HepG2 (cell line): ENCODE measurements at regions not wholly inside any gene's neighbourhood (a gene's known extent, or its start where the extent isn't known, plus 50 kb on each side); places are given as distances from the start of the nearest gene placed in this dataset.

Experiments
- ATAC-seq: fragments of 200-7000 bp; cut with Tn5 transposase; 3 replicates; pipeline ENCODE4 v1.9.1; 2020; ENCODE audit warnings: mild to moderate bottlenecking, moderate library complexity
- BruUV-seq: library from RNA; stranded (reverse); fragments of 400-500 nt; replicated peaks from 2 replicates; lab custom pipeline; 2021; lab: Mats Ljungman, UMichigan
- CTCF ChIA-PET: fragments of 300-600 bp; formaldehyde crosslinking; extraction: SDS; loops from one replicate; lab custom pipeline; 2021; ENCODE audit warnings: low total read pairs, inconsistent platforms, low intra/inter-chr PET ratio; lab: Yijun Ruan, JAX
- POLR2A ChIA-PET: fragments of 350-600 bp; sonication (Branson Sonifier 250); formaldehyde crosslinking; loops from one replicate; lab custom pipeline; 2020; ENCODE audit warnings: antibody characterized with exemption, inconsistent platforms; lab: Yijun Ruan, JAX
- DNase-seq: peaks from one replicate; pipeline ENCODE4 v3.0.0-alpha.2; 2015; ENCODE audit warnings: low spot score
- FAIRE-seq: peaks from 3 replicates; lab custom pipeline; 2011; peaks lifted over from hg19 to GRCh38; lab: Jason Lieb, UNC
- H2AFZ ChIP-seq: one replicate; pipeline ENCODE4 v1.6.1; 2011; ENCODE audit warnings: low read length, inconsistent platforms
- H3K27ac ChIP-seq: fragments of 300-600 bp; 3 replicates; pipeline ENCODE4 v1.8.0; 2011; ENCODE audit warnings: mixed run types, mild to moderate bottlenecking, mixed read lengths, low read length, inconsistent platforms; ENCODE audit not compliant: insufficient read depth; ENCODE audit errors: extremely low read length
- H3K27me3 ChIP-seq, 2 experiments: fragments of 200-600 bp in 1 of 2; 2 replicates in 1 of 2; 3 replicates in 1 of 2; pipeline versions ENCODE4 v1.6.0 to v1.8.0; 2011; ENCODE audit warnings: low read length in 2 of 2, mild to moderate bottlenecking in 2 of 2, moderate library complexity in 2 of 2, inconsistent platforms in 1 of 2; ENCODE audit not compliant: insufficient read depth in 2 of 2, control insufficient read depth in 1 of 2
- H3K36me3 ChIP-seq, 2 experiments: fragments of 200-600 bp in 1 of 2; replicated peaks in 1 of 2; 2 replicates in 1 of 2; 3 replicates in 1 of 2; pipeline versions ENCODE4 v1.5.1 to v1.8.0; 2011; ENCODE audit warnings: low read length in 2 of 2, inconsistent platforms in 1 of 2; ENCODE audit not compliant: insufficient read depth in 2 of 2, control insufficient read depth in 1 of 2
- H3K4me1 ChIP-seq: 2 replicates; pipeline ENCODE4 v1.5.1; 2012; ENCODE audit warnings: low read length, inconsistent platforms; ENCODE audit not compliant: insufficient read depth
- H3K4me2 ChIP-seq: 2 replicates; pipeline ENCODE4 v1.6.0; 2011; ENCODE audit warnings: low read depth, low read length, inconsistent platforms
- H3K4me3 ChIP-seq, 3 experiments: fragments of 200-600 bp in 1 of 3; sonication (generic), shearing (Covaris generic) in 1 of 3; replicated peaks in 1 of 3; 2 replicates each; pipeline ENCODE4 v1.5.1; 2011 to 2016; ENCODE audit warnings: low read length in 3 of 3, inconsistent platforms in 2 of 3, low read depth in 2 of 3, mild to moderate bottlenecking in 2 of 3, control low read depth in 1 of 3, mixed read lengths in 1 of 3; ENCODE audit not compliant: insufficient read depth in 1 of 3
- H3K79me2 ChIP-seq: one replicate; pipeline ENCODE4 v1.6.1; 2011; ENCODE audit warnings: low read length, inconsistent platforms; ENCODE audit not compliant: insufficient read depth
- H3K9ac ChIP-seq: 2 replicates; pipeline ENCODE4 v1.6.0; 2011; ENCODE audit warnings: mild to moderate bottlenecking, low read depth, low read length, inconsistent platforms; ENCODE audit not compliant: insufficient read depth
- H3K9me3 ChIP-seq: 2 replicates; pipeline ENCODE4 v1.5.1; 2012; ENCODE audit warnings: mild to moderate bottlenecking, low read length
- H4K20me1 ChIP-seq: 2 replicates; pipeline ENCODE4 v1.6.0; 2011; ENCODE audit warnings: inconsistent platforms, mild to moderate bottlenecking, low read length, moderate library complexity; ENCODE audit not compliant: insufficient read depth
- HDAC6 ChIP-seq: fragments of 200-600 bp; sonication (generic); IDR thresholded peaks from 2 replicates; pipeline ENCODE4 v1.7.0; 2017; ENCODE audit warnings: mild to moderate bottlenecking, antibody characterized with exemption, low read length, low read depth
- KLF6 ChIP-seq: IDR thresholded peaks from 2 replicates; pipeline ENCODE4 v1.8.0; 2016; ENCODE audit warnings: missing biosample characterization, missing genetic modification reagents
- NRL ChIP-seq: sonication (generic); formaldehyde crosslinking; IDR thresholded peaks from 2 replicates; pipeline ENCODE4 v1.5.0; 2020; ENCODE audit warnings: missing genetic modification reagents, mild to moderate bottlenecking, moderate library complexity, borderline replicate concordance
- PITX1 ChIP-seq: sonication (generic); formaldehyde crosslinking; IDR thresholded peaks from 2 replicates; pipeline ENCODE4 v1.5.1; 2020; ENCODE audit warnings: mild to moderate bottlenecking, missing genetic modification reagents
- REPIN1 ChIP-seq: sonication (generic); formaldehyde crosslinking; IDR thresholded peaks from 2 replicates; pipeline ENCODE4 v1.8.0; 2022; ENCODE audit warnings: missing genetic modification reagents, low read depth, mild to moderate bottlenecking, borderline replicate concordance
- SMYD3 ChIP-seq: sonication (generic); formaldehyde crosslinking; IDR thresholded peaks from 2 replicates; pipeline ENCODE4 v1.8.1; 2023; ENCODE audit warnings: mild to moderate bottlenecking, missing genetic modification reagents
- ZNF3 ChIP-seq: IDR thresholded peaks from 2 replicates; pipeline ENCODE4 v1.7.0; 2017; ENCODE audit warnings: inconsistent platforms
- ZNF430 ChIP-seq: sonication (generic); formaldehyde crosslinking; IDR thresholded peaks from 2 replicates; pipeline ENCODE4 v1.9.0; 2021; ENCODE audit warnings: mild to moderate bottlenecking, missing genetic modification reagents
- ZNF530 ChIP-seq: sonication (generic); formaldehyde crosslinking; IDR thresholded peaks from 2 replicates; pipeline ENCODE4 v1.5.0; 2020; ENCODE audit warnings: low read depth, mild to moderate bottlenecking, missing genetic modification reagents
- ZNF558 ChIP-seq: sonication (generic); formaldehyde crosslinking; IDR thresholded peaks from 2 replicates; pipeline ENCODE4 v1.9.0; 2022; ENCODE audit warnings: mild to moderate bottlenecking, missing genetic modification reagents, borderline replicate concordance
- ZNF614 ChIP-seq: IDR thresholded peaks from 2 replicates; pipeline ENCODE4 v1.6.1; 2018; ENCODE audit warnings: missing biosample characterization, missing genetic modification reagents, inconsistent platforms, borderline replicate concordance
- ZNF747 ChIP-seq: sonication (generic); formaldehyde crosslinking; IDR thresholded peaks from 2 replicates; pipeline ENCODE4 v1.8.1; 2023; ENCODE audit warnings: missing genetic modification reagents, mild to moderate bottlenecking, borderline replicate concordance
- WGBS: methylation state at CpG from one replicate; pipeline ENCODE4 v1.1.6; 2017; ENCODE audit warnings: low lambda C conversion rate; 5-methylcytosine and 5-hydroxymethylcytosine counted together
- in situ Hi-C: cut with HindIII; loops from 2 replicates; pipeline ENCODE4 v1.10.0; 2017; ENCODE audit warnings: low pct_unique_long_range_greater_than_20kb; ENCODE audit not compliant: extremely low pct_ligation_motif_present
- intact Hi-C: fragments of 100-400 bp; cut with micrococcal nuclease; formaldehyde crosslinking; loops from one replicate; pipeline ENCODE4 v1.10.0; 2022; ENCODE audit not compliant: unreplicated experiment
- TF ChIP-seq, protein P1 (sequence below): sonication (generic); formaldehyde crosslinking; IDR thresholded peaks from 2 replicates; pipeline ENCODE4 v1.8.0; 2022; ENCODE audit warnings: missing genetic modification reagents, mild to moderate bottlenecking, inconsistent platforms, borderline replicate concordance
- TF ChIP-seq, protein P2 (sequence below): sonication (generic); formaldehyde crosslinking; IDR thresholded peaks from 2 replicates; pipeline ENCODE4 v1.9.0; 2021; ENCODE audit warnings: missing genetic modification reagents, mild to moderate bottlenecking, borderline replicate concordance
- TF ChIP-seq, protein P3 (sequence below): sonication (generic); formaldehyde crosslinking; IDR thresholded peaks from 2 replicates; pipeline ENCODE4 v1.4.0; 2020; ENCODE audit warnings: missing genetic modification reagents
- TF ChIP-seq, protein P4 (sequence below): sonication (generic); formaldehyde crosslinking; IDR thresholded peaks from 2 replicates; pipeline ENCODE4 v1.5.0; 2020; ENCODE audit warnings: missing genetic modification reagents
- TF ChIP-seq, protein P5 (sequence below): IDR thresholded peaks from 2 replicates; pipeline ENCODE4 v1.6.1; 2012; ENCODE audit warnings: low read depth, low read length, improper control_type of control experiment

DNA sequence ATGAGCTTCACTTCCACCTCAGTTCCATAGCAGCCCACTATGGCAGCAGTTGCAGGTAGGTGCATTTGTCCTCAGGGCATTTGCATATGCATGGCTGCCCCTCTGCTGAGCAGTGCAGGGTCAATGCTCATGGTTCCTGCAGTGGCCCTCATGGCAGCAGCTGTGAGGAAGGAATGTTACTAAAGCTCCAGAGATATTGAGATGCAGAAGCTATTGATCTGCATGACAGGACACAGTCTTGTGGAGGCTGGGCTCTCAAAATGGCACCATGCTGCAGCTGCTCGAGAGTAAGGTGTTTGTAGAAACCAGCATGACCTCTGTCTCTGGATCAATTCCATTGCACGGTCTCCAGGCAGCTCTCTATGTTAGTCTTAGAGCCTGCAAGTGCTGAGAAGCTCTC, 179.2 kb upstream of the PCDH18 start:
- H3K27me3 ChIP-seq = no peaks in the 10 kb centered on the region
- in situ Hi-C loops = no loop called here
- WGBS = 0% methylated on average over 2 of the region's 2 CpGs
- H3K36me3 ChIP-seq = no peaks in the 10 kb centered on the region
- TF ChIP-seq ZNF430 (no peak), SMYD3 (CRISPR knock-in tag) (no peak), ZNF3 (no peak), ZNF747 (CRISPR knock-in tag) (no peak), ZNF558 (CRISPR knock-in tag) (no peak), NRL (no peak), ZNF614 (no peak), KLF6 (no peak), ZNF530 (no peak), HDAC6 (no peak), REPIN1 (CRISPR knock-in tag) (no peak), PITX1 (CRISPR knock-in tag) (no peak)
- TF ChIP-seq, protein P1, sequence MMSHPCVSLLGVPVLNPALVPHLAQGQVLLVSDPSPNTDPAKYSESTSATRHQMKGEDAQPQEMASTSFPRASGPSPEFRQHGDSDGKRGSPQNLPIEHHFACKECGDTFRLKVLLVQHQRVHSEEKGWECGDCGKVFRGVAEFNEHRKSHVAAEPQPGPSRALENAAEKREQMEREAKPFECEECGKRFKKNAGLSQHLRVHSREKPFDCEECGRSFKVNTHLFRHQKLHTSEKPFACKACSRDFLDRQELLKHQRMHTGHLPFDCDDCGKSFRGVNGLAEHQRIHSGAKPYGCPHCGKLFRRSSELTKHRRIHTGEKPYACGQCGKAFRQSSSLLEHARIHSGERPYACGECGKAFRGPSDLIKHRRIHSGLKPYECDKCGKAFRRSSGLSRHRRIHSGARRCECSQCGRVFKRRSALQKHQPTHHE (CRISPR knock-in tag) = no peak
- TF ChIP-seq, protein P2, sequence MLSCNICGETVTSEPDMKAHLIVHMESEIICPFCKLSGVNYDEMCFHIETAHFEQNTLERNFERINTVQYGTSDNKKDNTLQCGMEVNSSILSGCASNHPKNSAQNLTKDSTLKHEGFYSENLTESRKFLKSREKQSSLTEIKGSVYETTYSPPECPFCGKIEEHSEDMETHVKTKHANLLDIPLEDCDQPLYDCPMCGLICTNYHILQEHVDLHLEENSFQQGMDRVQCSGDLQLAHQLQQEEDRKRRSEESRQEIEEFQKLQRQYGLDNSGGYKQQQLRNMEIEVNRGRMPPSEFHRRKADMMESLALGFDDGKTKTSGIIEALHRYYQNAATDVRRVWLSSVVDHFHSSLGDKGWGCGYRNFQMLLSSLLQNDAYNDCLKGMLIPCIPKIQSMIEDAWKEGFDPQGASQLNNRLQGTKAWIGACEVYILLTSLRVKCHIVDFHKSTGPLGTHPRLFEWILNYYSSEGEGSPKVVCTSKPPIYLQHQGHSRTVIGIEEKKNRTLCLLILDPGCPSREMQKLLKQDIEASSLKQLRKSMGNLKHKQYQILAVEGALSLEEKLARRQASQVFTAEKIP (CRISPR knock-in tag) = no peak
- TF ChIP-seq, protein P3, sequence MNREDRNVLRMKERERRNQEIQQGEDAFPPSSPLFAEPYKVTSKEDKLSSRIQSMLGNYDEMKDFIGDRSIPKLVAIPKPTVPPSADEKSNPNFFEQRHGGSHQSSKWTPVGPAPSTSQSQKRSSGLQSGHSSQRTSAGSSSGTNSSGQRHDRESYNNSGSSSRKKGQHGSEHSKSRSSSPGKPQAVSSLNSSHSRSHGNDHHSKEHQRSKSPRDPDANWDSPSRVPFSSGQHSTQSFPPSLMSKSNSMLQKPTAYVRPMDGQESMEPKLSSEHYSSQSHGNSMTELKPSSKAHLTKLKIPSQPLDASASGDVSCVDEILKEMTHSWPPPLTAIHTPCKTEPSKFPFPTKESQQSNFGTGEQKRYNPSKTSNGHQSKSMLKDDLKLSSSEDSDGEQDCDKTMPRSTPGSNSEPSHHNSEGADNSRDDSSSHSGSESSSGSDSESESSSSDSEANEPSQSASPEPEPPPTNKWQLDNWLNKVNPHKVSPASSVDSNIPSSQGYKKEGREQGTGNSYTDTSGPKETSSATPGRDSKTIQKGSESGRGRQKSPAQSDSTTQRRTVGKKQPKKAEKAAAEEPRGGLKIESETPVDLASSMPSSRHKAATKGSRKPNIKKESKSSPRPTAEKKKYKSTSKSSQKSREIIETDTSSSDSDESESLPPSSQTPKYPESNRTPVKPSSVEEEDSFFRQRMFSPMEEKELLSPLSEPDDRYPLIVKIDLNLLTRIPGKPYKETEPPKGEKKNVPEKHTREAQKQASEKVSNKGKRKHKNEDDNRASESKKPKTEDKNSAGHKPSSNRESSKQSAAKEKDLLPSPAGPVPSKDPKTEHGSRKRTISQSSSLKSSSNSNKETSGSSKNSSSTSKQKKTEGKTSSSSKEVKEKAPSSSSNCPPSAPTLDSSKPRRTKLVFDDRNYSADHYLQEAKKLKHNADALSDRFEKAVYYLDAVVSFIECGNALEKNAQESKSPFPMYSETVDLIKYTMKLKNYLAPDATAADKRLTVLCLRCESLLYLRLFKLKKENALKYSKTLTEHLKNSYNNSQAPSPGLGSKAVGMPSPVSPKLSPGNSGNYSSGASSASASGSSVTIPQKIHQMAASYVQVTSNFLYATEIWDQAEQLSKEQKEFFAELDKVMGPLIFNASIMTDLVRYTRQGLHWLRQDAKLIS (CRISPR knock-in tag) = no peak
- TF ChIP-seq, protein P4, sequence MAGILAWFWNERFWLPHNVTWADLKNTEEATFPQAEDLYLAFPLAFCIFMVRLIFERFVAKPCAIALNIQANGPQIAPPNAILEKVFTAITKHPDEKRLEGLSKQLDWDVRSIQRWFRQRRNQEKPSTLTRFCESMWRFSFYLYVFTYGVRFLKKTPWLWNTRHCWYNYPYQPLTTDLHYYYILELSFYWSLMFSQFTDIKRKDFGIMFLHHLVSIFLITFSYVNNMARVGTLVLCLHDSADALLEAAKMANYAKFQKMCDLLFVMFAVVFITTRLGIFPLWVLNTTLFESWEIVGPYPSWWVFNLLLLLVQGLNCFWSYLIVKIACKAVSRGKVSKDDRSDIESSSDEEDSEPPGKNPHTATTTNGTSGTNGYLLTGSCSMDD (CRISPR knock-in tag) = no peak
- TF ChIP-seq, protein P5, sequence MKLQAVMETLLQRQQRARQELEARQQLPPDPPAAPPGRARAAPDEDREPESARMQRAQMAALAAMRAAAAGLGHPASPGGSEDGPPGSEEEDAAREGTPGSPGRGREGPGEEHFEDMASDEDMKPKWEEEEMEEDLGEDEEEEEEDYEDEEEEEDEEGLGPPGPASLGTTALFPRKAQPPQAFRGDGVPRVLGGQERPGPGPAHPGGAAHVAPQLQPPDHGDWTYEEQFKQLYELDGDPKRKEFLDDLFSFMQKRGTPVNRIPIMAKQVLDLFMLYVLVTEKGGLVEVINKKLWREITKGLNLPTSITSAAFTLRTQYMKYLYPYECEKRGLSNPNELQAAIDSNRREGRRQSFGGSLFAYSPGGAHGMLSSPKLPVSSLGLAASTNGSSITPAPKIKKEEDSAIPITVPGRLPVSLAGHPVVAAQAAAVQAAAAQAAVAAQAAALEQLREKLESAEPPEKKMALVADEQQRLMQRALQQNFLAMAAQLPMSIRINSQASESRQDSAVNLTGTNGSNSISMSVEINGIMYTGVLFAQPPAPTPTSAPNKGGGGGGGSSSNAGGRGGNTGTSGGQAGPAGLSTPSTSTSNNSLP = no peak
- H3K4me2 ChIP-seq = no peak overlapping the region
- no TSS peak for BruUV-seq
- no peaks in the 10 kb centered on the region for H3K9me3 ChIP-seq
- no peaks in the 10 kb centered on the region for H3K4me1 ChIP-seq
- H2AFZ ChIP-seq = no peak overlapping the region
- no peak overlapping the region for H3K9ac ChIP-seq
- intact Hi-C loops = no loop called here
- H3K4me3 ChIP-seq = no peak overlapping the region
- FAIRE-seq = no peak
- DNase-seq = no peak
- no peak for ATAC-seq
- H3K27ac ChIP-seq = no peak overlapping the region
- no peaks in the 10 kb centered on the region for H4K20me1 ChIP-seq
- CTCF ChIA-PET = no interaction called here
- no peaks in the 10 kb centered on the region for H3K79me2 ChIP-seq
- POLR2A ChIA-PET = no interaction called here
